Endothelial cell of umbilical vein (primary cell): ENCODE measurements at regions not wholly inside any gene's neighbourhood (a gene's known extent, or its start where the extent isn't known, plus 50 kb on each side); places are given as distances from the start of the nearest gene placed in this dataset.

ENCODE experiments used
- BruUV-seq: library from RNA; stranded (reverse); fragments of 400-500 nt; replicated peaks from 2 replicates; lab custom pipeline; 2021; lab: Mats Ljungman, UMichigan
- CTCF ChIA-PET: fragments of 300-600, 350-600 bp; sonication (Branson Sonifier 250); formaldehyde crosslinking; loops from one replicate; lab custom pipeline; 2021; ENCODE audit warnings: antibody characterized with exemption, inconsistent platforms; lab: Charles Lee
- POLR2A ChIA-PET: fragments of 300-600, 350-600 bp; sonication (Branson Sonifier 250); formaldehyde crosslinking; loops from one replicate; lab custom pipeline; 2021; ENCODE audit warnings: antibody characterized with exemption, inconsistent platforms; lab: Charles Lee
- DNase-seq: peaks from one replicate; pipeline ENCODE4 v3.0.0-alpha.2; 2011; ENCODE audit warnings: low read depth, low spot score
- FAIRE-seq: peaks from 2 replicates; lab custom pipeline; 2011; peaks lifted over from hg19 to GRCh38; lab: Jason Lieb, UNC
- H2AFZ ChIP-seq: 2 replicates; pipeline ENCODE4 v1.6.0; 2012; ENCODE audit warnings: low read depth, low read length, control low read depth, inconsistent platforms
- H3K27ac ChIP-seq: 2 replicates; pipeline ENCODE4 v1.5.1; 2011; ENCODE audit warnings: low read depth, mild to moderate bottlenecking, control low read depth, low read length, moderate library complexity; ENCODE audit not compliant: insufficient read depth
- H3K27me3 ChIP-seq, 2 experiments: 2 replicates each; pipeline versions ENCODE4 v1.6.0 to v1.6.1; 2011; ENCODE audit warnings: low read length in 2 of 2, mixed read lengths in 1 of 2; ENCODE audit not compliant: control insufficient read depth in 2 of 2, insufficient read depth in 2 of 2
- H3K36me3 ChIP-seq, 2 experiments: 2 replicates in 1 of 2; 3 replicates in 1 of 2; pipeline ENCODE4 v1.5.1; 2011; ENCODE audit warnings: low read length in 2 of 2, mild to moderate bottlenecking in 1 of 2, moderate library complexity in 1 of 2; ENCODE audit not compliant: control insufficient read depth in 2 of 2, insufficient read depth in 2 of 2; ENCODE audit errors: extremely low read depth in 1 of 2
- H3K4me1 ChIP-seq: 3 replicates; pipeline ENCODE4 v1.5.1; 2011; ENCODE audit warnings: mild to moderate bottlenecking, low read length; ENCODE audit not compliant: control insufficient read depth, insufficient read depth; ENCODE audit errors: extremely low read depth
- H3K4me2 ChIP-seq: 2 replicates; pipeline ENCODE4 v1.6.1; 2011; ENCODE audit warnings: low read length, control low read depth, mixed read lengths; ENCODE audit not compliant: insufficient read depth
- H3K4me3 ChIP-seq, 3 experiments: fragments of 200-600 bp in 1 of 3; sonication (generic), shearing (Covaris generic) in 1 of 3; replicated peaks in 1 of 3; 2 replicates each; pipeline ENCODE4 v1.5.1; 2011 to 2016; ENCODE audit warnings: control low read depth in 3 of 3, low read length in 3 of 3, mild to moderate bottlenecking in 2 of 3, inconsistent platforms in 1 of 3, low read depth in 1 of 3, moderate library complexity in 1 of 3; ENCODE audit not compliant: insufficient read depth in 1 of 3
- H3K79me2 ChIP-seq: 2 replicates; pipeline ENCODE4 v1.6.0; 2012; ENCODE audit warnings: low read length, inconsistent platforms; ENCODE audit not compliant: control insufficient read depth, insufficient read depth
- H3K9ac ChIP-seq: replicated peaks from 2 replicates; pipeline ENCODE3; 2011; ENCODE audit warnings: low read length, control low read depth; ENCODE audit not compliant: insufficient read depth; ENCODE audit errors: extremely low read depth
- H3K9me1 ChIP-seq: replicated peaks from 3 replicates; pipeline ENCODE4 v1.6.0; 2011; ENCODE audit warnings: mild to moderate bottlenecking, low read length; ENCODE audit not compliant: control insufficient read depth, insufficient read depth; ENCODE audit errors: extremely low read depth
- H3K9me3 ChIP-seq: replicated peaks from 2 replicates; pipeline ENCODE4 v1.5.1; 2012; ENCODE audit warnings: low read length, inconsistent platforms; ENCODE audit not compliant: control insufficient read depth, insufficient read depth
- H4K20me1 ChIP-seq: replicated peaks from 2 replicates; pipeline ENCODE3; 2011; ENCODE audit warnings: mild to moderate bottlenecking, low read length; ENCODE audit not compliant: control insufficient read depth, insufficient read depth; ENCODE audit errors: extremely low read depth
- EZH2 ChIP-seq: IDR thresholded peaks from 2 replicates; pipeline ENCODE4 v1.6.1; 2012; ENCODE audit warnings: borderline replicate concordance, low read depth, mild to moderate bottlenecking, moderate library complexity, low read length, inconsistent platforms; ENCODE audit not compliant: severe bottlenecking
- FOS ChIP-seq: IDR thresholded peaks from 2 replicates; pipeline ENCODE4 v1.6.1; 2011; ENCODE audit warnings: mild to moderate bottlenecking, low read length, moderate library complexity, borderline replicate concordance; ENCODE audit not compliant: insufficient read depth
- GATA2 ChIP-seq: IDR thresholded peaks from 2 replicates; pipeline ENCODE4 v1.7.0; 2011; ENCODE audit warnings: low read depth, mild to moderate bottlenecking, moderate library complexity, mixed read lengths, low read length; ENCODE audit not compliant: insufficient read length, insufficient read depth
- JUN ChIP-seq: IDR thresholded peaks from 2 replicates; pipeline ENCODE4 v1.6.1; 2011; ENCODE audit warnings: borderline replicate concordance, low read depth; ENCODE audit not compliant: insufficient read length, insufficient read depth
- MAX ChIP-seq: IDR thresholded peaks from 2 replicates; pipeline ENCODE4 v1.6.1; 2011; ENCODE audit not compliant: insufficient read depth, insufficient read length
- MYC ChIP-seq: IDR thresholded peaks from one replicate; pipeline ENCODE4 v1.6.1; 2011; ENCODE audit warnings: mild to moderate bottlenecking, low read depth, low read length
- POLR2A ChIP-seq: IDR thresholded peaks from 2 replicates; pipeline ENCODE4 v1.6.1; 2012; ENCODE audit warnings: low read depth, mild to moderate bottlenecking, control low read depth, low read length
- POLR2AphosphoS5 ChIP-seq: IDR thresholded peaks from 2 replicates; pipeline ENCODE4 v1.6.1; 2012; ENCODE audit warnings: low read depth, mild to moderate bottlenecking, control low read depth, low read length, moderate library complexity; ENCODE audit not compliant: insufficient read depth
- dilution Hi-C: fragments of 300-500 bp; cut with MboI; formaldehyde crosslinking; loops from one replicate; pipeline ENCODE4 v1.15.0; 2019; ENCODE audit warnings: low sequenced_read_pairs; ENCODE audit not compliant: extremely low pct_ligation_motif_present
- intact Hi-C: fragments of 100-400 bp; cut with micrococcal nuclease; formaldehyde crosslinking; loops from one replicate; pipeline ENCODE4 v1.10.0; 2022
- TF ChIP-seq, protein P1 (sequence below), 2 donors: IDR thresholded peaks; 1 replicate in 1 of 2; 2 replicates in 1 of 2; pipeline ENCODE4 v1.5.1; 2011; ENCODE audit warnings: low read length in 2 of 2, mild to moderate bottlenecking in 2 of 2, moderate library complexity in 2 of 2, control low read depth in 1 of 2, inconsistent platforms in 1 of 2, low read depth in 1 of 2; ENCODE audit not compliant: insufficient read depth in 1 of 2; ENCODE audit errors: extremely low read depth in 1 of 2

DNA sequence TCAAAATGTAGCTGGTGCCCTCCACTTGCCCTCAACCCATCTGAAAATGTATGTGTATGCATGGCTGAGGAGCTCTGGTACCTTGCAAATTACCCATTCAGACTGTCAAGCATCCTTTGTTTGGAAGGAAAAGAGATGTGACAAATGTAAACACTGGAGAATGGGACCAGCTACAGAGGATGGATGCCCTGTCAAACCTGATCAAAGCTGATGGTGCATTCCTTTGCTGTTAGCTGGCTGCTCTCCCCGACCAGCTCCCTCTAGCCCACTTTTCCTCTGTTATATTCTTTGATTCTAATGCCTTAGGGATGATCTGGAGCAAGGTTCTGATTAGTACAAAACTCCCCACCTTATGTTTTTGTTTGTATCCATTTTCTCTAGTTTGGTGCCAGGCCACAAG lies 310.3 kb downstream of the C12orf75 start:
- TF ChIP-seq MYC, result no peak
- TF ChIP-seq FOS, result no peak
- TF ChIP-seq MAX, result no peak
- TF ChIP-seq, protein P1, sequence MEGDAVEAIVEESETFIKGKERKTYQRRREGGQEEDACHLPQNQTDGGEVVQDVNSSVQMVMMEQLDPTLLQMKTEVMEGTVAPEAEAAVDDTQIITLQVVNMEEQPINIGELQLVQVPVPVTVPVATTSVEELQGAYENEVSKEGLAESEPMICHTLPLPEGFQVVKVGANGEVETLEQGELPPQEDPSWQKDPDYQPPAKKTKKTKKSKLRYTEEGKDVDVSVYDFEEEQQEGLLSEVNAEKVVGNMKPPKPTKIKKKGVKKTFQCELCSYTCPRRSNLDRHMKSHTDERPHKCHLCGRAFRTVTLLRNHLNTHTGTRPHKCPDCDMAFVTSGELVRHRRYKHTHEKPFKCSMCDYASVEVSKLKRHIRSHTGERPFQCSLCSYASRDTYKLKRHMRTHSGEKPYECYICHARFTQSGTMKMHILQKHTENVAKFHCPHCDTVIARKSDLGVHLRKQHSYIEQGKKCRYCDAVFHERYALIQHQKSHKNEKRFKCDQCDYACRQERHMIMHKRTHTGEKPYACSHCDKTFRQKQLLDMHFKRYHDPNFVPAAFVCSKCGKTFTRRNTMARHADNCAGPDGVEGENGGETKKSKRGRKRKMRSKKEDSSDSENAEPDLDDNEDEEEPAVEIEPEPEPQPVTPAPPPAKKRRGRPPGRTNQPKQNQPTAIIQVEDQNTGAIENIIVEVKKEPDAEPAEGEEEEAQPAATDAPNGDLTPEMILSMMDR (IDR thresholded peaks at IDR 0.05; ENCODE audit: extremely low read depth in 1 of 2, insufficient read depth in 1 of 2, low read depth in 1 of 2, low read length in 2 of 2), result no peak
- no peak for TF ChIP-seq POLR2A
- TF ChIP-seq POLR2AphosphoS5, result no peak
- TF ChIP-seq EZH2, result no peak
- TF ChIP-seq JUN, result no peak
- TF ChIP-seq GATA2, result no peak
- FAIRE-seq, result no peak
- Histone ChIP-seq H4K20me1 (no peaks in the 10 kb centered on the region), H3K36me3 (no peaks in the 10 kb centered on the region), H3K27me3 (no peaks in the 10 kb centered on the region), H3K9ac (no peak overlapping the region), H3K4me3 (no peak overlapping the region), H3K79me2 (no peaks in the 10 kb centered on the region), H3K4me2 (no peak overlapping the region), H3K9me1 (no peaks in the 10 kb centered on the region), H3K27ac (no peak overlapping the region), H2AFZ (no peak overlapping the region), H3K9me3 (no peaks in the 10 kb centered on the region), H3K4me1 (no peaks in the 10 kb centered on the region)
- no peak for DNase-seq
- intact Hi-C loops, result no loop called here
- ChIA-PET CTCF (interaction anchor here (1.0 kb wide), 1 partner anchor 9 kb away, joined by 5 read pairs; no protein-coding TSS in a partner anchor), POLR2A (no interaction called here)
- no TSS peak for BruUV-seq
- dilution Hi-C loops, result no loop called here
